ENCODE measurements at regions not wholly inside any gene's neighbourhood (a gene's known extent, or its start where the extent isn't known, plus 50 kb on each side); places are given as distances from the start of the nearest gene placed in this dataset.
"Not testable (repeated sequence)": the region's sequence is repeated elsewhere in the genome, so short reads cannot be mapped to it uniquely, and the experiment has no call there.

DNA sequence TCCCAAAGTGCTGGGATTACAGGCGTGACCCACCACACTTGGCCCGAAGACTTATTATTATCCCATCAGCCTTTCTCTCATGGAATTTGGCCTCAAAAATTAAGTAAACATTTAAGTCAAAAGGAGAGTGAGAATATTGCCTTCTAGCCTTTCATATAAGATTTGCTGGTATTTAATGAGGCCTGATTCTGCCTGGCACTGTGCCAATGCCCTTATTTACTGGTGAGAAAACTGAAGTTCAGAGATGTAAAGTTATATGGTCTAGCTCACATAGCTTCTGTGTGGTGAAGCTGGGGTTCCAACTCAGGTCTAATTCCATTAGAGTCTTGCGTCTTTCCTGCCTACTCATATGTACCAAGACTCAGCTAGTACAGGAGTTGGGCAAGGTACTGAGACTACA is 260.2 kb downstream of the SDHAF3 start:
- DNase-seq, result no peak

DNA sequence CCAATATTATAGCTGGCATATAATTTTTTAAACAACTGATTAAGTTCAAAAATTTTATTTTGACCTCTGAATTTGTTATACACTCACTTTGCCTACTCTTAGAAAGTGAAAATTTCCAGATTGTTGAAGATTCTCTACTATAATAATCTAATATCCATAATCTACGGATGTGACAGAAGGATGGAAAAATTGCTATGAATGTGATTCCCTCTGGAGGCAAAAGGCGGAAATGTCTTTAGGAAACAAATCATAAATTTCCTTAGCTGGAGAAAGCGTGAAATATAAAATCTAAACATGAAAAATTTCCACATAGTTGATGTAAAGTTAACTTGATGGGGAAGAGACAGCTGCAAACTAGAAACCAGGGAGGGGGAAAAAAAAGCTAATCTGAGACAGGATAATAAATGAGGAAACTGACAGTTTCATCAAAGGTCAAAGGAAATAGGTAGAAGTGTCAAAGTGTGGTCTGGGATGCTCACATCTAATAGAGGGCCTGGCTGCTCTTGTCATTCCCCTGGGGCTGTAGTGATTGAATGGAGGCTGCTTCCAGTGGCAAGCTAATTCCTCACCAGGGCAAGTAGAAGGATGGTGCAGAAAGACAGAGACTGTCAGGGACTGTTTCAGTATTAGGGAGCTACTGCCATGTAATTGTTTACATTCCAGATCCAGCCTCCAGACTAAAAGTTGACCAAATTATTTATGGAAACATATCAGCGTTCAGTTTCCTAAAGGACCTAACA is 264.5 kb downstream of the SDHAF3 start:
- no peak for DNase-seq

DNA sequence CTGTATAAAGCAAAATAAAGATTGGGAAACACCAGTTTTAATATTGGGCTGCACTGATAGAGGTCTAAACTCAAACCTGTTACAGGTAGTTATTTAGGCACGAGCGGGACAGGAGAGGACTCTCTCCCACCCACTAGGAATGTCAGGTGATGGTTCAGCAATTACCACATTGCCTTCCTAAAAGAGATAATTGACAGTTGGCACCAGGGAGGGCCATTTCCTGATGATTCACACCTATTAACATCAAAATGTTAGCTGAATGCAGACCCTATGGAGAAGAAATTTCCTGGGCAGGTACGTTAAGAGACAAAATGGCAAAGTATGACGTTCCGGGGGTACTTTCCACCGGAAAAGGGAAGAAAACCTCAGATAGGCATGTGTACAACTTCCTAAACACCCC is 272.6 kb downstream of the SDHAF3 start:
- no peak for DNase-seq

DNA sequence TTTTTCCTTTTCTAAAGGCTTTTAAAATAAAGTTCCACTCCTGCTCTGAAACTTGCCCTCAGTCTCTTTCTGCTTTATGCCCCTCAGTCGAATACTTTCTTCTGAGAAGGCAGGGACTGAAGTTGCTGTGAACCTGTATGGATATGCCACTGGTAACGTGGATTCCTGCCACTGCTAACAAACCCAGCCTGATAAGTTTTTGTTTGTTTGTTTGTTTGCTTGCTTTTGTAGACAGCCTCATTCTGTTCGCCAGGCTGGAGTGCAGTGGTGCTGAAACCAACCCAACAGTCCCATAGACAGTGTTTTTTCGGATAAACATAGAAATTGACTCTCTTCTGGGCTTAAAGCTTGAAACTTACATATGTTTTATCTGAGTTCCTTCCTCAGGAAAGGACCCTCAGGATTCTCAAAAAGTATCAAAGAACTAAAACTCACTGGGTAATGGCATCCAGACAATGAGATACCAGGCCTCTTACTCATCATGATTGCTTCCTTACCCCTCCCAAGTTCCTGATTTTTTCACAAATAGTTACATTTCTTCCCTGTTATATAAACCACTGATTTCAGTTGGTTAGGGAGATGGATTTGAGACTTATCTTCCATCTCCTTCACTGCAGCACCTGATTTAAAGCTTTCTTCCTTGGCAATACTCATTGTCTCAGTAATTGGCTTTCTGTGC is 273.6 kb downstream of the SDHAF3 start:
- DNase-seq, result no peak

DNA sequence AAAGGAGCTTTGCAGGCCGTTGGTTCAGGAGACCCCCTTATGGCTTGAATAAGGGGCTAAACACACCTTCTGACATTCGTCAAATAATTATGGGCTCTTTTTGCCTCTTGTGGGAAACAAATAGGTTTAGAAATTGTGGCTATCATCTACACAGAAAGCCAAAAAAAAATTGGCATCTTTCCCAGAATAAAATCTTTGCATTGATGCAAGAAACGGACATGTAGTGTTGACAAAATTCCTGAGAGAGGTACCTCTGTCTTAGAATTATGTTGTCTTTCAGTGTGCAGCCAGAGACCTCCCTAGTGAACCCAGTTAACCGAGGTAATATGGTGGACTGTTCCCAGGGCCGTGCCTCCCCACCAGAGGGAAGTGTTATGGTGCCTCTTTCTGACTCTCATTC is 283.9 kb downstream of the SDHAF3 start:
- no peak for DNase-seq

DNA sequence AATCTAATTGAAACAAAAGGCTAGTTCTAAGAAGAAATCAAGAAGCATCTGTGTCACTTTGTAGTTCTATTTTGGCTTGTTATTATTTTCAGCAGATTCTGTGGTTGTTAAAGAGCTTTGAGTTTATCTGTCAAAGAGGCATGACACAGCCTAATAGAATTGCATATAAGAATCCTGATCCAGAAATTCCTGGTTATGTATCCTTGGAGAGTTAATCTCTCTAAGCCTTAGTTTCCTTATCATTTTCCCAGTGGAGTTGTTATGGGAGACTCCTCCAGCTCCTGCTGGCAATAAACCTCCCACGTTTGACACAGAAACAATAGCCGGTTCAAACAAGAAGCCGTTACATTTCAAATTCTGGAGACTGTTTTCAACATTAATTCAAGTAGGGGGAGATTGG is 288.3 kb downstream of the SDHAF3 start:
- DNase-seq, result no peak

DNA sequence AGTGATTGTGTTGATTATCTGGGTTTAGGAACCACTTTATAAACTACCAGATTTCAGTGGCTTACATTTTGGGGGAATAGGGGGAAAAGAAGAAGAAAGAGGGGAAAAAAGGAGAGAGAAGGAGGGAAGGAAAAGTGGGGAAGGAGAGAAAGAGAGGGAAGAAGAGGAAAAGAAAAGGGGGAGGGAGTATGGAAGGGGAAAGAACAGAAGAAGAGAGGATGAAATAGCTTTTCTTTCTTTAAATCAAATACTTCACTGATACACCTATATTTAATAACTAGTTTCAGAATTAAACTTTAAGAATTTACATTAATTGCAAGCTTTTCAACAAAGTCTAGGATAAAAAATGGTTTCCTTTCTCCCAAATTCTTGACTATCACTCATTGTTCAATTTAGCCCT is 289.6 kb downstream of the SDHAF3 start:
- DNase-seq, result no peak

DNA sequence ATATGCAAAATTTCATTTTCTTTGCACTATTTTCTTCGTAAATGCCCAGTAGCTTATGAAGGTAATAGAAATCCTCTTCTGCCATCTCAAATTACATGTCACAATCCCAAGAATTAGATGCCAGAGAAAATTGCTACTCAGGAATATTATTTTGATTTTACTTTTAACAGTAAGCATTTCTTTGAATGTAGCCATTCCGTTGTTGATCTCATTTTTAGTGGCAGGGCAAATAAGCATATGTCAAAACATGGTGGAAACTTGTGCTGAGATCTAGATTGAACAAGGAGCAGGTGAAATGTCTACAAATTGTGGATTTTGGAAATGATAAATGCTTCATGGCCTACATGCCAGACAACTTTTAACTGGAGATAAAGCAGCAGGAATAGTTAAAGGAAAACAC is 291.8 kb downstream of the SDHAF3 start:
- DNase-seq, result no peak

DNA sequence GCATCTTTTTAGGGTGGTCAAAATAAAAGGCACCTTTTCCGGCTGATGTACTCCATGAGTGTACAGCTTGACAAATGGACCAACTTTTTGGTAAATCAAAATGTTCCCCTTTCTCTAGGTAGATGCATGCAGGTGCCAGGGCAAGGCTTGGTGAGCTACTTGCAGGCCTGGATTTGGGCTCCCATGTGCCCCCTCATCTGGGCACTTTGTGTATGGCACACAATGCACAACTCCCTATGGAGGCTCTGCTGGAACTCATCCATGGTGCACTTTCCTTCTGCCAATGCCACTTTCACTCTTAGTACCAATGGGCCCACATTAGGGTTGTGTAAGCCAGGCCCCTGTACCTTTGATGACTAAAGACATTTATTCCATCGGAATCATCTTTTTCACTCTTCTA is 300.8 kb downstream of the SDHAF3 start:
- no peak for DNase-seq

DNA sequence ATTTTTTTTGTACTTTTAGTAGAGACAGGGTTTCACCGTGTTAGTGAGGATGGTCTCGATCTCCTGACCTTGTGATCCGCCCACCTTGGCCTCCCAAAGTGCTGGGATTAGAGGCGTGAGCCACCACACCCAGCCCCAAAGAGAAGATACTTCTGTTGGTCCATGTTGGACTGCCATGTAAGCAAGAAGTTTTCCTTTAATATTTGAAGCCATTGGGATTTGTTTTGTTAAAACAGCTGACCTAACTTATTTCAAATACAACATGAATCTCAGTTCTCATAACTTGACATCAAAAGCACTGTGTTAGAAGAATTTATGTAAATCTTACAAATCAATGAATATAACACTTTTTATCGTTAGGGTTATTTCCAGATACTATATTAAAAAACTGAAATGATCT is 302.4 kb downstream of the SDHAF3 start:
- no peak for DNase-seq

DNA sequence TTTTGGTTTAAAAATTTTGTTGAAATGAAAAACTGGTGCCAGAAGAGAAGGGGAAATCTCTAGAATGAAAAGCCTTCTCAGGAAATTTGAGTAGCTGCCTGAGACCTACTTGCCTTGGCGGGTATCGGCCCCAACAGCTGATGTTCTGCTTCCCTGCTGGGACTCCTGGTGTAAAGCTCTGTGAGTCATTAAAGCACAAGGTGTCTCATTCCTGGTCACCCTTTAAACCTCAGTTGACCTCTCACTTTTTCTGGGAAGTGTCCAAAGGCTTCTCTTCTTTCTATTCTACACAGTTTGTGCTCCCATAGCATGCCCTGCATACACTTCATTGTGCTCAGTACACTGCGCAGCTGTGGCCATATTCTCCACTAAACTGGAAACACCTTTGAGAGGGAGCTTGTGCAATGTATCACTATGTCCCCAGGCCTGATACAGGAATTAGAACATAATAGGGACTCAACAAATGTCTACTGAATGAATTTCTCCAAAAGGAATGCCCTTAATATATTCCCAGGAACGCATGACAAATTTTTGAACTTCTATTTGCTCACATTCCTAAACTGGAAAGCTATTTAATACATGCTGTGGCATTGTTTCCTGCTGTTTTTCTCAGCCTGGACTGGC is 303.9 kb downstream of the SDHAF3 start:
- DNase-seq, result no peak

DNA sequence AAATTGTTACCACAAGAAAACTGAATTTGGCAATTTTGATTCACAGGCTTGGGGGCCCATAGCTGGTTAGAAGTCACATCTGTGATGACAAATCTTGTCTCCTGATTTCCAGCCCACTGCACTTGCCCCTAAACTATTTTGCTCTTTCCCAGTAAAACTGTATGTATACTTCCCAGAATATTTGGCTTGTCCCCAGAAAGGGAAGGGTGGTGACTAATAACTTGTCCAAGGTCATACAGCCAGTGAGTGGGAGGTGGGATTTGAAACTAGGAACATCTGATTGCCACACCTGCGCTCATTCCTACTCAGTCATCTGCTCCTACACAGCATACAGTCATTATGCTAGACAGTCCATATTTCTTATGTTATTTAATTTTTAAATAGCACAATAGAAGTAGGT is 304.5 kb downstream of the SDHAF3 start:
- DNase-seq, result no peak

DNA sequence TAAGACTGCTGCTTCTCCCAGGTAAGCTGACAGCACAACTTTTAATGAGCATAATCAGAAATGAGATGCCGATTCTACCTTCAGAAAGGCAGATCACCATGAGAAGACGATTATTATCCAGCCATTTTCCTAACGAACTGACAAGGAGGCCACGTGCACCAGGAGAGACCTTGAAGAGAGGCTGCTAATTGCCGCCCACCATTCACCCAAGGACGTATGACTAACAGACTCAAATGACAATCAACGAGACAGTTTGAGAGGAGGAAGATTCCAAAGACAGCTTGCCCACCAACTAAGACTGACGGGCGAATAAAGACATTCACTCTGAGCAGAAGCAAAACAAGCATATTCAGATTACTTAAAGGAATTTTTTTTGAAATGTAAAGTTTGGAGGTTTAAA is 301.9 kb upstream of the TAC1 start:
- no peak for DNase-seq

DNA sequence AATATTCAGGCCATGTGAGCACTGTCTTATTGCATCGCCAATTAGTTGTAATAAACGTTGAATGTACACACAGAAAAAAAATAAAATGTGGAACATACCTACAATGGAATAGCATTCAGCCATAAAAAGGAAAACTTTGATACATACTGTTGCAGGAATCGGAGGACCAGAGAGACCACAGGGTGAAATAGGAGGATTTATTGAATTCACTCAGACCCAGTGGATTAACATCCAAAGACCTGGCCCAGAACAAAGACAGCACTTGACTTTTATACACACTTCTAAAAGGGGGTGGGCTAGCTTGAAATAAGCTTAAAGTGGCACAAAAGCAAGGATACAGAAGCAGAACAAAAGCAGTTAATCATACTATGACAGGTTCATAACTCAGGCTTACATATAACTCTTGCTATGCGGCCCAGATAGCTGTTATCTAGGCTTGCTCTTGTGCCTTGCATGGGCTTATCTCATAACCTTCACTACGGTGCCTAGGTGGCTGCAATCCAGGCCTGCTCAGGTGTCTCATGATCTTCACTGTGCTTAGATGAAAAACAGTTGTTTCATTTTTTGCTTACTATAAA is 292.2 kb upstream of the TAC1 start:
- DNase-seq, result no peak

DNA sequence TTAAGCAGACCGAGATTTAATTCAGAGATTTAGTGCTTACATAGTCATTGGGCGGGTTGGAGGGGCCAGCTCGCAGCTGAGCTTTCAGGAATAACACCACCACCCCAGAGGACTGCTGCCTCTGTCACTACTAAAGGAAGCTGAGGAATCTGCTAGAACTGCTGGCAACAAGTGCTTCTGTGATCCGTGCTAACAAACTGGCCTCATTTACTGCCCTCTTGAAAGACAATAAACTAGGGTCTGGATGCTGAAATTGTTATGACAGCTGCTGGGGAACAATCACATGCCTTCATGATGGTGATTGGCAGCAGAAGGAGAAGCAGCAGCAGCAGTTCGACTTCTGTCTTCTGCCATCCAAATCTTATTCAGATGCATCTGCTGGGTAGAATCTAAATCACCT is 285.5 kb upstream of the TAC1 start:
- DNase-seq, result peak in 1 of 3 donors; percentile 18

DNA sequence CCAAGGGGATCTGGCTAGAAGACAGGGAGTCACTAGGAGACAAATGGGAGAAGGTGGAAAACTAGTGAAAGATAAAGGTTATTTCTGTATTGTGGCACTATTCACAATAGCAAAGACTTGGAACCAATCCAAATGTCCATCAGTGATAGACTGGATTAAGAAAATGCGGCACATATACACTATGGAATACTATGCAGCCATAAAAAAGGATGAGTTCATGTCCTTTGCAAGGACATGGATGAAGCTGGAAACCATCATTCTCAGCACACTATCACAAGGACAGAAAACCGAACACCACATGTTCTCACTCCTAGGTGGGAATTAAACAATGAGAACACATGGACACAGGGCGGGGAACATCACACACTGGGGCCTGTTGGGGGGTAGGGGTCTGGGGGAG is 282.4 kb upstream of the TAC1 start:
- not testable (repeated sequence) for DNase-seq

DNA sequence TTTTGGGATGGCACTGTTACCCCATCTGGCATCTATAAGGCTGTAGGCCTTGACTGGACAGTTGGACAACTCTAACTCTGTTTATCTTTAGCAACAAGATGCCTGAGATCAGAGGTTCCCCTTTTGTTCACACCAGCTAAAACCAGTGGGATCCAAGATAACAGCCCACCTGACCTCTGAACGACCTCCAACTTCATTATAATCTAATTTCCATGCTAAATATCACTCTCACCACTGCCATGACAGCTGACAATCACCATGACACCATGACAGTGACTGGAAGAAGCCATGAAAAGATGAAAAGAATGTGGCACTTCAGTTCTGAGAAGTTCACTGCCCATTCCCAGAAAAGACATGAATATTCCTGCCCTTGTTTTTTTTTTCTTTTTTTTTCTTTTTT is 281.4 kb upstream of the TAC1 start:
- DNase-seq, result no peak

DNA sequence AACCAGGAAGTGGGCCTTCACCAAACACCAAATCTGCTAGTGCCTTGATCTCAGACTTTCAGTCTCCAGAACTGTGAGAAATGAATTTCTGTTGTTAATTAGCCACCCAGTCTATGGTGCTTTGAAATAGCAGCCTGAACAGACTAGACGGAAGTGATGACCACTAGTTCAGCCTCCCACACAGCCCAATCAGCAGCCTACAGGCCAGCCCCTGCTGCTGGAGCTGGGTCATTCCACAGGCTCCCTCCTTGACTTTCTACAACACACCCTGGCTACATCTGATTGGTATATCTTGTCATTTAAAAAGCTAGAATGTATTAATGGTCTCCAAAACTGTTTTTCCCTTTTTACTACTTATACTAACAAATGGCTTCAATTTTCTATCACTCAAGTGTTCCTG is 277.2 kb upstream of the TAC1 start:
- DNase-seq, result no peak

DNA sequence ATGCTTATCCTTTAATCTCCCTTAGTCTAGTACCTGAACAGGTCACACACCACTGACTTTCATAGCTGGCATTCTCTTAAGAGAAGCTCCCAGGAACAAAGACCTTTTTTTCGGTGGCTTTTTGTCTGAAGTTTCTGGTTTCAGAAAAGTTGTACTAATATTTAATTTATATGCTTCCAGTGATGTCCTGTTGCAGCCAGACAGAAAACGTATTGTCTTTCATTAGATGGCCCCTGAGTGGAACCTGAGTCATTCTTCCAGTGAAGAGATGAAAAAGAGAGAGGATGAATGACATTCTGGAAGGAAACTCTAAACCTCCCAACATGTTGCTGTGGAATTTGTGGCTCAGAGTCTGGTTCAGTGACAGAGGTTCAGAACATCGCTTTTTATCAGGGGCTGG is 274.8 kb upstream of the TAC1 start:
- no peak for DNase-seq

DNA sequence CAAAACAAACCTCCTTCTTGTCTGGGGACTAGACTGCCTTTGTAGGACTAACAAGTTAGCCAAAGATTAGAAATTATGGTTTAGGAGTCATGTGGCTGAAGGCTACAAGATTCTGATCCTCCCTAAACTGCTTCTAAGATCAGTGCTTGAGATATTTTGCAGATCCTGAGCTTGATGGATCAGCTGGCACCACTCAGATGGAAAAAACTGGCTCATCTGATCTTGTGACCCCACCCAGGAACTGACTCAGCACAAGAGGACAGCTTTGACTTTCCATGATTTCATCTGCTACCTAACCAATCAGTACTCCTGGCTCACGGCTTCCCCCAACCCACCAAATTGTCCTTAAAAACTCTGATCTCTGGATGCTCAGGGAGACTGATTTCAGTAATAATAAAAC is 271.5 kb upstream of the TAC1 start:
- DNase-seq, result no peak

DNA sequence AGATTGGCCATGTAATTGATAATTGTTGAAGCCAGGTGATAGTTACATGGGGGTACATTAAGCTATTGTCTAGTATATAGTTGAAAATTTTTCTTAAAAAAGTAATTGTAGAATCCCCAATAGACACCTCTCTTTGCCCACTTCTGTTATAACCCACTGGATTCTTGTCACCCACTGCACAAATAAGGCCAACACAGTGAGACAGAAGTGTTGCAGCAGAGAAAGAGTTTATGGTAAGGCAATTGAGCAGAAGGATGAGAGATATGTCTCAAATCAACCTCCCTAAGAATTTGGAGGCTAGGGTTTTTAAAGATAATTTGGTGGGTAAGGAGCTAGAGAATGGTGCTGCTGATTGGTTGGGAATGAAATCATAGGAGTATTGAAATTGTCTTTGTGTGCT is 270.3 kb upstream of the TAC1 start:
- DNase-seq, result no peak

DNA sequence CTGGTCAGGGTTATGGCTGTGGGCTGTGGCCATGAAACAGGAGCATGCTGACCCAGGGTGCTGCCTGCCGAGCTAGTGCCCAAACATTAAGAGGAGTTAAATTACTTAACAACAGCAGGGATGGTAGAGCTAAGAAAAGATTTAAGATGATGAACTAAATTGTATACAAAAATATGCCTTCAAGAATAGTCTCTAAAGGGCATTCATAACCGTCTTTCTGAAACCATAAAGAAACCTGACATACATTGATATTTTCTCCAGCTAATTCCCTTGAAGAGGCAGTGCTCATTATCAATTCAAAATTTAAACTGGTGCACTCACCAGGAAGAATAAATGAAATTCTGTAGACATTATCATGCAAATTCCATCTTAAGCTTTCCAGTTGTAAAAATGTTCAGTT is 265.8 kb upstream of the TAC1 start:
- no peak for DNase-seq
